ENCODE measurements at regions not wholly inside any gene's neighbourhood (a gene's known extent, or its start where the extent isn't known, plus 50 kb on each side); places are given as distances from the start of the nearest gene placed in this dataset.

DNA sequence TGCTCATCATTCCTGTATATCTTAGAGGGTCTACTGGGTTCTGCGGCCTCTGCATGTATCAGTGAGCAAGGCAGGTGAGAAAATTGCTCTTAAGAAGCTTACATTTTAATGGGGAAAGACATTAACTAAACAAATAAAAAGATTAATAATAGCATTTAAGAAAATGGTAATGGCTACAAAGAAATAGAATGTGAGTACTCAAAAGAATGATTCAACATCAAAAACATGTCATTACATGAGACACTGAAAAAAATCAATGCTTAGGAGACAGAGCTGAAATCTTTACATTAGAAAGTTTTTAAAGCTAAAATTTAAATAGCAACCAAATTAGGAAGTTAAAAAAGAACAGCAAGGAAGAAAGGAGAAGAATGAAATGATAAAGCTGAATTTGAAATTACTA is 146.9 kb upstream of the PHACTR1 start:
- no peak for TF ChIP-seq POLR2A (IDR thresholded peaks at IDR 0.05; ENCODE audit: low read length)
- no peak for TF ChIP-seq GATA1 (IDR thresholded peaks at IDR 0.05; ENCODE audit: low read depth, low read length)
